ENCODE measurements at regions not wholly inside any gene's neighbourhood (a gene's known extent, or its start where the extent isn't known, plus 50 kb on each side); places are given as distances from the start of the nearest gene placed in this dataset.

DNA sequence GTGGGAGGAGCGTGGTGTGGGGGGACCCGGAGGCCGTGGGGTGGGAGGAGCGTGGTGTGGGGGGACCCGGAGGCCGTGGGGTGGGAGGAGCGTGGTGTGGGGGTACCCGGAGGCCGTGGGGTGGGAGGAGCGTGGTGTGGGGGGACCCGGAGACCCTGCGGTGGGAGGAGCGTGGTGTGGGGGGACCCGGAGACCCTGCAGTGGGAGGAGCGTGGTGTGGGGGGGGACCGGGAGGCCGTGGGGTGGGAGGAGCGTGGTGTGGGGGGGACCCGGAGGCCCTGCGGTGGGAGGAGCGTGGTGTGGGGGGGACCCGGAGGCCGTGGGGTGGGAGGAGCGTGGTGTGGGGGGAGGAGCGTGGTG, 203.5 kb downstream of the DLL1 start:
- DNase-seq, result peak in 1 of 56 donors; percentile 45

DNA sequence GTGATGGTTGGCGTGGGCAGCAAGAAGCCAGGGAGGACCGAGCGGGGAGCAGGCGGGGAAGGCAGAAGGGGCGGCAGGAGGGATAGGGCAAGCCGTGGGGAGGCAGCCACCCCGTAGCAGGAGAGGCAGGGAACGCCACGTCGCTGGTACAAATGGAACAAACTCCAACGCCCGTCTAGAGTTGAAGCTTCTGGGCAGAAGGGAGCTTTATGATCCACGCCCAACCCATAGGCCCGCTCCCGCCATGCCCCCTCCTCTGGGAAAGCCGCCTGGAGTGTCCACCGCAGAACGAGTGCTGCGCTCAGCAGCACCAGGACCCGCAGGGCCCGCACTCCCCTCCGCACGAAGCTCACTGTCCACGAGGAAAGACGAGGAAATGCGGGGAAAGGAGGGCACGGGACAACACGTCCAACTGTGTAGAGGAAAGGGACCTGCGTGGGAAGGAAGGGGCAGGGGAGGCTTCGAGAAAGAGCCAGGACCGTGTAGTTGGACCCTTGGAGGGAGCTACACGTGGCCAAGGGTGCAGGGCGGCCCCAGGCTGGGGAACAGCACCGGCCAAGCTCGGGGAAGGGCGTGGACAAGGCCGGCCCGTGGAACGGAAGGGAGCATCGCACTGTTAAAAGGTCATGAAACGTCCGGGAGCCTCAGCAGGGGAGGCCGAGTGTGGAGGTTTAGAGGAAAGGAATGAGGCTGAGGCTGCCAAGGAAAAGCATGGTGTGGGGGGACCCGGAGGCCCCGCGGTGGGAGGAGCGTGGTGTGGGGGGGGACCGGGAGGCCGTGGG, 204.0 kb downstream of the DLL1 start:
- no peak for DNase-seq

DNA sequence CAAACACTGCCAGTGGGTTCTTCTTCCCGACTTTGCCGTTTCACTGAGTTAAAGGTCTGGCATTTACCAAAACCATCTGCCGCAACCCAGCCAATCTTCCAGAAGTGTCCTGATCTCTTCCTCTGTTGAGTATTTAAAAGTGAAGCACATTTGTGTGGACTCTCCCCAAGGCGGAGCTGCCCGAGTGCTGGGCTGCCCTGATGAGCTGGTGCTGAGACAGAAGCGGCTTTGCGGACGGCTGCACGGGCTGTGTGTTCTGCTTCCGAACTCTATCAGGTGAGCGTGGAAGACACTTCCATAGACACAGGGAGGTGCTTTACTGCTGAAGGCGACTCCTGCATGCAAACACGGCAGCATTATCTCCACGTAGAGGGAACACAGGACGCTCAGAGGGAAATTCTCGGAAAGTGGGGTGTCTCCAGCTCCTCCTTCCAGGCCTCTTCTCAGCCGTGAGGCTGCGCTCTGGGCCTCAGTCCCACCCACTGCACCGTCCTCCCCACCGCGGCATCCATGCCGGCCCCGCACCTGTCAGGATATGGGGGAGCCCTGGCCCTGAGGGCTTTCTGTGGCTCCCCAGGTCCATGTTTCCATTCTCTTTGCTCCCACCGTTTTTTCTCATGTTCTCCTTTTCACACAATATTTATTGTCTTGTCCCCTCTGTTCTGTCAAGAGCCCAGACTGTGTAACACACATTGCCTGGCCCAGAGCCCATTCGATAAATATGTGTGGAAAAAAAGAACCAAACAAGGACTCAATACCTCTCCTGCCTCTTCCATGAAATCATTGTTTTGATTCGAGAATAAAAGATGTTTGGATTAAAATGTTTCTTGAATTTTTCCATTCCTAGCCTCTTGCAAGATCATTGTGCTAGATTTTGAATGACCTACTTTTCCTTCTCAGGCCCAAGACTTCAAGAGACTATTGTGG, 205.1 kb downstream of the DLL1 start:
- DNase-seq, result no peak

DNA sequence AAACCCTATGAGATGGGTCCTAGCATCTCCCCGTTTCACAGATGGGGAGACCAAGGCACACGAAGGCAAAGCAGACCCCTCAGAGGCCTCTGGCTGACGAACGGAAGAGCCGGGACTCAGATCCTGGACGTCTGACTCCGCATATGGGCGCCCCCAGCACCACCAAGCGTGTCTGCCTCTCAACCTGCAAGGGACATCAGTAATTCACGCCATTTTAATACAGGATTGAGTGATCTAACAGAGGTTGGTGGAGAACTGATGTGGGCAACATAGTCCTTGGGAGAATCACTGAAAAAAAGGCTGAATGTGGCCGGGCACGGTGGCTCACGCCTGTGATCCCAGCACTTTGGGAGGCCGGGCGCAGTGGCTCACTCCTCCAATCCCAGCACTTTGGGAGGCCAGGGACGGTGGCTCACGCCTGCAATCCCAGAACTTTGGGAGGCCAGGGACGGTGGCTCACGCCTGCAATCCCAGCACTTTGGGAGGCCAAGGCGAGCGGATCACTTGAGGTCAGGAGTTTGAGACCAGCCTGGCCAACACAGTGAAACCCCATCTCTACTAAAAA, 206.6 kb downstream of the DLL1 start:
- no peak for DNase-seq

DNA sequence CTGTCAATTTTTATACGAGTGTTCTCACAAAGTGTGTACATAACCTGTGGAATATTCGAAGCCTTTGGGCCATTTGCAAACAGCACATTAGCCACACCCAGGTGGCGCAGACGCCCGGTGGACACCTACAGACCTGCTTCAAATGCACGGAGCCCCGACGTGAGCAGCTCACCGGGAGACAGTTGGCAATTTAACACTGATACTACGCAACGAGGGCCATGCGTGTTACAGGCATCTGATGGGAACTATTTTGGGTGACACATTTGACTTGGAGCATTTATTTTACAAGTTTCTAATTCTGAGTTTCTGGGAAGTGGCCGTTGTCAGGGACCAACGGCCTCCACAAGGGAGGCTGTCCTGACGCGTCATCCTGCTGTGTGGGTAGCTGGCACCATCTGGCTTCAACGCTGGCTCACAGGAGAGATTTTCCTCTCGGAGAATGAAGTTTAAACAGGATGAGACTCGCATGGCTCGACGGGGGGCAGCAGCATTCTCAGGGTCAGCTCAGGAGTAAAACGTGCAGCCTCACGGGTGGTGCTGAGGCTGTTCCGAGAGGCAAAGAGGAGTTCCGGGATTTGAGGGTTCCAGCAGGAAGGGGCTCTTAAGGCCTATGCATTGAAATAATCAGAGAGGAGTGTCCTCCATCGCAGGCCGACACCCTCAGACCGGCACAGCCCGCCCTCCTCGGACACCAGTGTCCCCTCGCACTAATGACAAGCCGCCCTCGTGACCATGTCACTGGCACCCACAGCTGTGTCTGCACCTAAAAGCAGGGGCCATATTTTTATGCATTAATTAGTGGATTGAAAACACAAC, 207.4 kb downstream of the DLL1 start:
- DNase-seq, result no peak

DNA sequence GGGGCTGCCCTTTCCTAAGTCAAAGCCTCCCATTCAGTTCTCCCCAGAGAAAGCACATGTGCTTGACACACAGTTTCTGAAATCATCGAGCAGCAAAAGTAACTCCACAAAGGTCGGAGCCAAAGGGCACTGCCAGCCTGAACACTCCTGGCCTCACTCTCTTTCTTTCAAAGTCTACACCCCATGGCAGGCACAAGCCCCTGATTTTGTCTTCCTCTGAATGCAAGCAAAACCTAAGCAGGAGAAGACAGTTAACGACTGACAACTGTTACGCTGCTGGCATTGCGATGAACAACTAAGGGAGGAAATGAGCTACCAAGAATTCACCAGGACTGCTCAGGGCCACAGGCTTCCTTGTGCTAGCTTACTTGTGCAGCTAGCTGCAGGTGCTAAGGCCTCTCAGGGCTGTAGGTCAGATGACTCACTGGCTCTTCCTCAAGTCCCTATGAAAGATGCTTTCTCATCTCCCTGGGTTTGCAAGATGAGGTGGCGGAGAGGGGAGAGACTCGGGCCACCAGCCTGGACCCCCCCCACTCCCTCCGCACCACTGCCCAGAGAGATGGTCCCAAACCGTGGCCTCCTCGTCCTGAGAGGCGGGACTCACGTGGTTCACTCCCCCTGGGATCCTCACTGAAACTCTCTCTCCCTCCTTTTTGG, 208.2 kb downstream of the DLL1 start:
- no peak for DNase-seq

DNA sequence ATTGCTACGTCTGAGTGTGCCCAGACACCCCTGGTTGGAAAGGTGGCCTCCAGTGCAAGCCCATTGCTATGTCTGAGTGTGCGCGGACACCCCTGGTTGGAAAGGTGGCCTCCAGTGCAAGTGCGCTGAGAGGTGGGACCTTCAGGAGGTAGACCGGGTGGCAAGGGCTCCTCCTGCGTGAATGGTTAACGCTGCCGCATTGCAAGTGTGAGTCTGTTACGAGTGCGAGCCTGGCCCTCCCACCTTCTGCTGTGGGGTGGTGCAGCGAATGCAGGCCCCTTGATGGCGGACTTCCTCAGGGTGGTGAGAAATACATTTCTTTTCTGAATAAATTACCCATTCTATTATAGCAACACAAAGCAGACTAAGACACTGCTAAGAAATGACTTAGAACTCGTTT, 208.8 kb downstream of the DLL1 start:
- DNase-seq, result no peak

DNA sequence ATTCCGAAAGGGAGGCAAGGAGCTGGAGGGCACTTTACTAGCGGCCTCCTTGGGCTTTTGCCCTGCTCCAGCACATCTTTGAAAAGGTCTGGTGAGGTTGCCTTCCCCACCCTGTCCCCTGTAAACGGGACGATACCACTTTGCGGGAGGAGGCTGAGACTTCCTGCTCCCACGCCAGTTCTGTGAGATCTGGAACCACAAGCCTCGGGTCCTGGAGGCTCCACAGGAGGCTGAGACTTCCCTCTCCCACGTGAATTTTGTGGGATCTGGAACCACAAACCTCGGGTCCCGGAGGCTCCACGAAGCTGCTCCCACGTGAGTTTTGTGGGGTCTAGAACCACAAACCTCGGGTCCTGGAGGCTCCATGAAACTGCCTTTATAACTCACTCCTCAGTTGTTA, 209.3 kb downstream of the DLL1 start:
- no peak for DNase-seq

DNA sequence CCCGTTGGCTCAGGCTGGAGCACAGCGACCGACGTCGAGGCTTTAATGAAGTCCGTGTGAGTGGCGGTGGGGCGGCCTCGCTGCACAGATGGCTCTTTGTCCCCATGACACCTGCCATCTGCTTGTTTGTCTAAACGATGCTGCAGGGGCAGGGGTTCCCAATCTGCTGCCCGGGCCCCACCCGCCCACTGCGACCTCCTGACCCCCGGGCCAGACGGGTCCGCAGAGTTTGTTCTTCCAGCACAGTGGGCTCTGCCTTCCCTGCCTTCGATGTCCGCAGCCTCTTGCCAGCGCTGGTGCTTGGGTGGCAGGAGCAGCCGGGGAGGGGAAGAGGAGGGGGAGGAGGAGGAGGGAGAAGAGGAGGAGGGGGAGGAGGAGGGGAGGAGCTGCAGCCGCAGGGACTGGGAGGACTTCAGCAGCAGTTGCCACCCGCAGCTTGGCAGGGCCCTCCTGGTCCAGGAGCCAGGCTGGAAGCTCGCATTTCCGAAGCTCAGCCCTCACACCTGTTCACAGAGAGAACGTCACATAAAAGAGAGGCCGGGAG, 210.0 kb downstream of the DLL1 start:
- DNase-seq, result peak in 7 of 56 donors; percentile 22 to 53 (median 36)

DNA sequence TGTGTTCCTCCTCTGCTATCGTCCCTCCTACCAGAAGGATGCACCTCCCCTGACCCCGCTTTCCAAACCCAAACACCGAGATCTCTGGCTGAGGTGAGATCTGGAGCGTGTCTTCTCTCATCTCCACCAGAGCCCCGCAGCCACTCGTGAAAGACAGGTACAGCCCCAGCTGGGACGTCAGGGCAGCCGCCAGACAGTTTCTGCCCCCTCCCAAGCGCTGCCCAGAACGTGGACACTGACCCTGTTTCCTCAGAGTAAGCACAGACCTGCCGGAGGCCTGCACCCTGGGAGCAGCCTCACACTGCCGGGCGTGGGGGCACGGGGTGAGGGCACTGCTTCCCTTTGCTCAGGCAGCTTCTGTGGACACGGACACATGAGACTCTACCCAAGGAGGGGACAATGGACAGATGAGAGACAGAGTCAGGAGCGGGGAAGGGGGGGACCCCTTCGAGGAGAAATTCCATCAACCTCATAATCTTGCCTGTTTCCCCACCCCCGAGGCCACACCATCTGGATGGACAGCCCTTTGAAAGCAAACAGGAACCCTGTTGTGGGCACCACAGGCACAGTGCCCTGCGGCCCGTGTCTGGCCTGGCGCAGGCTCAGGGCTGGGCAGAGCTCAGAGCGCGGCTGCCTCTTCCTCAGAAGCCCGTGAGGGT, 210.6 kb downstream of the DLL1 start:
- peak in 1 of 56 donors; percentile 30 for DNase-seq

DNA sequence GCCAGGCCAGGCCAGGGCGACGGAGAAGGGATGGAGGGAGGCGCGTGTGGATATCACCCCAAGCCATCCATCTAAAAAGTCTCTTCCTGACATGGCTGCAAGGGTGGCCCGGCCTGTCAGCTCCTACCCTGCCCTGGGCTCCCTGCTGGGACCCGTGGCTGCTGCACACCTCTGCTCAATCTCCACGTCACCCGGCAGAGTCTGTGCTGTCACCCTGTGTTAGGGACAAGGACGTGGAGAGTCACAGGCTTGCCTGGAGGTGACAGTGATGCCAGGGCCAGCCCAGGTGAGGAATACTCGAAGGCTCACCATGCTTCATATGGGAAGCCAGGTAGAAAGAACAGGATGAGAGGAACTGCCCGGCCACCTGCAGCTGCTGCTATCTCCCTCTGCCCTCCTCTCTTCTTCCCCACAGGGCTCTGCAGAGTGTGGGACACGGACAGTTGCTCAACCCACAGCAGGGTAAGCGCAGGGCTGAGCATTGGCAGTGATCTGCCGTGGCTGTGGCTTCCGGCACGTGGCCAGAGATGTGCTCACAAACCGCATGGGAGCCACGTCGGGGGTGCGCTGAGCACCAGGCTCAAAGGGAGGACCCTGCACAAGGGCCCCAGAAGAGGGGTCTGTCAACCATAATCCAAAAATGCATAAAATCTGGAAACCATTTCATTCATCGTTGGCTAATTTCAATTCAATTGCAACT, 214.3 kb downstream of the DLL1 start:
- DNase-seq, result no peak

DNA sequence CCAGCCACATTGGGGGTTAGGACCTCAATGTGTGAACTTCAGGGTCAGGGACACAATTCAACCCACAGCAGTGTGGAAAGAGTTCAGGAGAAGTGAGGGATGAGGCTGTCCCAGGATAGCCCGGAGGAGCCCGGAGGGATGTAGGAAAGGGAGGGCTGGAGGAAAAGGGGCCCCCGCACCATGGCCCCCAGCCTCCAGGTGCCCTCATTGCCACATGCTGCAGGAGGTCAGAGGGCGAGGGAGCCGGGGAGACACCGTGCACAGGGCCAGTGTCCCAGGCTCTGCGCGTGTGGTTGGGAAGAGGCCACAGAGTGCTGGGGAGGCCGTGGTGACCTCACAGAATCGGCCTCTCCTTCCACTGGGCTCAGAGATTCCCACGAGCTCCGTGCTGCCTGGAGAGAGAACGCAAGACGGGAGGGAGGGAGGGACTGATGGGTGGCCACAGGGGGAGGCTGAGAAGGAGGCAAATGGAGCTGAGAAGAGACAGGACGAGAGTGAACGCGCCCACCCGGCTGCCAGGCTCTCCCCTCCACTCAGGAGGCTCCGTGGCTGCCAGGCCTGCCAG, 215.1 kb downstream of the DLL1 start:
- no peak for DNase-seq

DNA sequence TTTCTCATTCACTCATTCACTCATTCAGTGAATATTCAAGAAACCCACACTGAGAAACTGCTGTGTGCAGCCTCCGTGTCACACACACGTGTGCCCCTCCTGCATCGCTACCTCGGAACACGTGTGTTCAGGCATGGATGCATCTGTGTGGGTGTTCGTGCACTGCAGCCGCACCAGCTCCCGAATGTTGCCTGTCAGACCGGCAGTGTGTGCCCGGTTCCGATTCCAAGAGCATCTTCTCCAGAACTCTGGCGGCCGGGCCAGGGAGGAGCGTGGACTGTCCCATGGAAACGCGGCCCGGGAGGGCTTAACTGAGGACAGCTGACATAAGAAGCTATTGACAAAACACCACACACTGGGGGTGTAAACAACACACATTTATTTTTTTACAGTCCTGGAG, 216.0 kb downstream of the DLL1 start:
- no peak for DNase-seq

DNA sequence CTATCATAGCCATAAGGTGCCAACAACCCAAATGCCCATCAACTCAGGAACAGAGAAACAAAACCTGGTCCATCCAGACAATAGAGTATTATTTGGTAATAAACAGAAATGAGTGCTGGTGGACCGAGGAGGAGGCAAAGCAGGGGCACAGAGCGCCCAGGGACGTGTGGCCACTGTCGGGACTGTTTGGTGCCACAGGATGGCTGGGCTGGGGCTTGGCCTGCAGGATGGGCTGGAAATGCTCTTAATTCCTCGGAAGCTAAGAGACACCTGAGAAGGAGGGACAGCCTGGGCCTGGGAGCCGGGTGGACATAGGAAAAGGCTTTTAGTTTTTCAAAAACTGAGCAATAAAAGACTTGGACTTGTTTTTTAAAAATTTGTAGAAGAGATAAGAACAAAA, 216.4 kb downstream of the DLL1 start:
- no peak for DNase-seq

DNA sequence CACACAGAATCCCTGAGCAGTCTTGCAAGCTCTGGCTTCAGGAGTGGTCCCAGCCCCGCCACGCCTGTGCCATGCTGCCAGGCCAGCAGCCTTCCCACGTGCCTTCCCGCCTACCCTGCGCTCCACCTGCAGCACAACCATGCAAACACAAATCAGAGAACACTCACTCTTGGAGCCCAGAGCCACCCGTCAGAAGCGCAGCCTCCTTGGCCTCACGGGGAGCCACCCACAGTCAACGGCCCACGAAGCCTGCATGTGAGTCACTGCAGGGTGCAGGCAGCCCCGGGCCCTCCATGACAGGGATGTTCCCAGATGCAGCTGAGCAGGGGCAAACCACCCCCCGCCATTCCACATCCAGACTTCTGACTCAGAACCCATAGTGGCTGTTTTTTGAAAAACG, 217.0 kb downstream of the DLL1 start:
- DNase-seq, result no peak

DNA sequence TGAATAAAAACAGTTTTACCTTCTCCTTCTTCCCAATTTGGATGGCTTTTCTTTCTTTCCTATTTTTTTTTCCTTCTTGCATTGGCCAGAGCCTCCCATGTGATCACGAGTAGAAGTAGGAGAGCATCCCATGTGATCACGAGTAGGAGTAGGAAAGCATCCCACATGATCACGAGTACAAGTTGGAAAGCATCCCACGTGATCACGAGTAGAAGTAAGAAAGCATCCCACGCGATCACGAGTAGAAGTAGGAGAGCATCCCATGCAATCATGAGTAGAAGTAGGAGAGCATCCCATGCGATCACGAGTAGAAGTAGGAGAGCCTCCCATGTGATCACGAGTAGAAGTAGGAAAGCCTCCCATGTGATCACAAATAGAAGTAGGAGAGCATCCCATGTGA, 218.6 kb downstream of the DLL1 start:
- DNase-seq, result no peak

DNA sequence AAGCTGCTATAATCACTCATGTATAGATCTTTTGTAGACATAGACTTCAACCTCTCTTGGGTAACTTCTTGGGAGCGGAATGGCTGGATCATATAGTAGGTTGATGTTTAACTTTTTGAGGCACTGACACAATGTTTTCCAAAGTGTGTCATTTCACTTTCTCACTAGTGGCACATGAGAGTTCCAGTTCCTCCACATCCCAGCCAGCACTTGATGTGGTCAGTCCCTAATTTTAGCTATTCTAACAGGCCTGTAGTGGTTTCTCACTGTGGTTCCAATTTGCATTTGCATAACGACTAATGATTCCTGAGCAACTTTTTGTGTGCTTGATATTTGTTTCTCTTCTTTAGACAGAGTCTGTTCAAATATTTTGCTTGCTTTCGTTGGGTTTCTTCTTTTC, 221.3 kb downstream of the DLL1 start:
- DNase-seq, result no peak

DNA sequence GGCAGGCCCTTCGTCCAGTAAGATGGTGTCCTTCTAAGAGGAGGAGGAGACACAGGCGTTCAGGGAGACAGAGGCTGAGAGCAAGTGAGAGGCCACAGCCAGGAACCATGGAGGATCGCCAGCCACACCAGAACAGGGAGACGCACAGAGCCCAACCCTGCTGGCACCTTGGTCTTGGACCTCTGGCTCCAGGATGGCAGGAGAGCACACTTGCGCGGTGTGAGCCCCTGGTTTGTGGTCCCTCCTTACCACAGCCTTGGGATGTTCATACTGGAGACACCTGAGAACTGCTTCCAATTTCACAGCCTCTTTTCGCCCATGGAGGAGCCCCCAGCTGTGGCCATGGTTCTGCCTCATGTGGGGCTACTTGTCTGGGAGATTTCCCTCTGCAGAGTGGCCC, 222.4 kb downstream of the DLL1 start:
- no peak for DNase-seq

DNA sequence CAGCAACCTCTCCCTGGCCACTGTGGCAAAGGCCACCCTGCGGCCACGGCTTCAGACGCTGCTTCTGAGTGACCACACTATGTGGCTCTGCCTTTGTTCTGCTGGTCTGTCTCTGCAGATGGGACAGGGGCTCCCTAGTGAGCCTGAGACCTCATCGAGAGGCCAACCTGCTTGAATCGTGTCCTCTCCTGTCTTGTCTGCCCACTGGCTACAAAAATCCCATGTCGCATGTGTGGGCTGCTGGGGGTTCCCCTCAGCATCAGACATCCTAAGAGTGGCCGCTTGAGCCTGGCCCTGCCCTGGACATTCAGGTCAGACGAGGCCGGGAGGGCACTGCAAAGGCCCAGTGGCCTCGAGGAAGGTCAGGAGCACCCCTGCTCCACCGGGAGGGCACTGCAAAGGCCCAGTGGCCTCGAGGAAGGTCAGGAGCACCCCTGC, 222.9 kb downstream of the DLL1 start:
- DNase-seq, result no peak
